Skeletal muscle tissue (tissue), 3 donors: ENCODE measurements at regions not wholly inside any gene's neighbourhood (a gene's known extent, or its start where the extent isn't known, plus 50 kb on each side); places are given as distances from the start of the nearest gene placed in this dataset.

Source experiments
- H3K27ac ChIP-seq: one replicate; pipeline ENCODE4 v1.7.0; 2013; ENCODE audit warnings: mild to moderate bottlenecking, low read depth, low read length, inconsistent platforms
- H3K27me3 ChIP-seq, 3 donors: one replicate each; pipeline ENCODE4 v1.7.0; 2013; ENCODE audit warnings: low read length in 3 of 3; ENCODE audit not compliant: control insufficient read depth in 3 of 3, insufficient read depth in 3 of 3
- H3K36me3 ChIP-seq, 3 donors: one replicate each; pipeline ENCODE4 v1.7.0; 2013; ENCODE audit warnings: low read length in 3 of 3; ENCODE audit not compliant: control insufficient read depth in 3 of 3, insufficient read depth in 3 of 3
- H3K4me1 ChIP-seq, 3 donors: one replicate each; pipeline ENCODE4 v1.7.0; 2013; ENCODE audit warnings: low read length in 3 of 3, mild to moderate bottlenecking in 3 of 3; ENCODE audit not compliant: control insufficient read depth in 3 of 3, insufficient read depth in 3 of 3
- H3K4me3 ChIP-seq, 3 donors: one replicate each; pipeline ENCODE4 v1.7.0; 2013; ENCODE audit warnings: low read length in 3 of 3
- H3K9ac ChIP-seq, 3 donors: one replicate each; pipeline ENCODE4 v1.7.0; 2013; ENCODE audit warnings: low read length in 3 of 3, mild to moderate bottlenecking in 3 of 3, moderate library complexity in 2 of 3, low read depth in 1 of 3
- H3K9me3 ChIP-seq, 3 donors: one replicate each; pipeline ENCODE4 v1.7.0; 2013; ENCODE audit warnings: low read length in 3 of 3; ENCODE audit not compliant: control insufficient read depth in 3 of 3
- donor health status: Osteomylitis.

DNA sequence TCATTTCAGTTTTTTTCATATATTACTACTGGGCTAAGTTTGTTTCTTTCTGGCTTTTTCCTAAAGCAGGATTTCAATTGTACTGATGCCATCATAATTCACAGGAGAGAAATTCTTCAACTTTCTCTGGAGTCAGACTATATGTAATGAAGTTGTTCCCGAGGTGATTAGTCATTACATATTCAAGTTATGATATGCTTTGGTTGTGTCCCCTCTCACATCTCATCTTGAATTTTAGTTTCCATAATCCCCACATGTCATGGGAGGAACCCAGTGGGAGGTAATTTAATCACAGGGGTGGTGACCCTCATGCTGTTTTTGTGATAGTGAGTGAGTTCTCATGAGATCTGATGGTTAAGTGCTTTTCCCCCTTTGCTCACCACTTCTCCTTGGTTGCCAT is 227.5 kb upstream of the LRIG3 start:
- Histone ChIP-seq H3K27me3 (no peaks in the 10 kb centered on the region), H3K4me1 (no peaks in the 10 kb centered on the region), H3K9me3 (no peaks in the 10 kb centered on the region), H3K4me3 (no peak overlapping the region), H3K9ac (no peak overlapping the region), H3K27ac (no peak overlapping the region), H3K36me3 (no peaks in the 10 kb centered on the region)

DNA sequence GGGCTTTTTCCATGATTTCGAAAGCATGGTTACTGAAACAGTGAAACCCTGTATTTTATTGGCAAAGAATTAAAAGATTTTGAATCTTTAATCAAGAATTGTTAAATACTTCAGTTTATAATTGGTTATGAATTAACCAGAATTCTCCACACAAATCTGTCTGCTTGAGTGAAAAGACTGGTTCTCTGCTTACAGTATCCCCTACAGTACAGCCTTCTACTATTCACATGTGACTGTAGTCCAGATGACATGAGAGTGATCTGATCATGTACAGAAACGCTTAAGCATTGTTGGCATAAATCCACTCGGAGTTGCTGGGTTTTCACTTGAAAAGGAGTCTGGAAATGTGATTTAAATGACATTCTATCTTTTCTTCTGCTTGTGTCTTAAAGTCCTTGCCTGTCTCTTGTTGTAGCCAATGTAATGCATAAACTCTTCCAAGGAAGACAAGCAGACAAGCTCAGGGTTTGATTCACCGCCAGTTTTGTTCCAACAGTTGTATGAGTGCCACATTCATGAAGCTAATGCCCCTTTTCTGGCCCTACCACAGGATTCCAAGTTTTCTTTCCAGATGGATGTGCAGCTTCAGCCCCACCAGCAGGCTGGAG is 222.0 kb upstream of the LRIG3 start:
- Histone ChIP-seq H3K27me3 (no peaks in the 10 kb centered on the region), H3K9me3 (no peaks in the 10 kb centered on the region), H3K27ac (no peak overlapping the region), H3K4me1 (no peaks in the 10 kb centered on the region), H3K4me3 (no peak overlapping the region), H3K9ac (no peak overlapping the region), H3K36me3 (no peaks in the 10 kb centered on the region)

DNA sequence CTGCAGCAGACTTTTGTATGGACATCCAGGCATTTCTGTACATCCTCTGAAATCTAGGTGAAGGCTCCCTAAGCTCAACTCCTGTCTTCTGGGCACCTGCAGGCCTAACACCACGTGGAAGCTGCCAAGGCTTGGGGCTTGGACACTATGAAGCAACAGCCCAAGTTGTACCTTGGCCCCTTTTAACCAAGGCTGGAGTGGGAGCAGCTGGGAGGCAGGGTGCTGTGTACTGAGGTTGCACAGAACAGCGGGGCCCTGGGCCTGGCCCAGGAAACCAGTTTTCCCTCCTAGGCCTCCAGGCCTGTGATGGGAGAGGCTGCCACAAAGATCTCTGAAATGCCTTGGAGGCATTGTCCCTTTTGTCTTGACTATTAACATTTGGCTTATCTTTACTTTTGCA is 214.4 kb upstream of the LRIG3 start:
- Histone ChIP-seq H3K4me1 (no peaks in the 10 kb centered on the region), H3K4me3 (no peak overlapping the region), H3K9ac (no peak overlapping the region), H3K9me3 (no peaks in the 10 kb centered on the region), H3K27ac (no peak overlapping the region), H3K36me3 (no peaks in the 10 kb centered on the region), H3K27me3 (no peaks in the 10 kb centered on the region)

DNA sequence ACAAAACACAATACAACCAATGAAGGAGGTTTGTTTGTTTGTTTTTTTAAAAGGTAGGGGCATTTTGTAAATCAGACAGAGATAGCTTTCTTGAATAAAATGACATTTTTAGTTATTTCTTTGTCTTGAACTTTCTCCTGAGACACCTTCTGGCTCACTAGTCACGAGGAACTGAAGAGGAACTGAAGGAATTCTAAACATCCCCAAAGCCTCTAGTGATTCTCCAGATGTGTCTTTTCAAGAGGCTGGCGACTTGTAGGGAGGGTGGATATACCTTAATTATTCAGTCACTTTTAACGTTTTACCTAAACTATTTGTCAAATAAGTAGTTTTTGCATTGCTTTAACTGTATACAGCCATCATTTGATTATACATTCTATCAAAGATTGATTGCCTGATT is 211.2 kb upstream of the LRIG3 start:
- Histone ChIP-seq H3K4me3 (no peak overlapping the region), H3K36me3 (no peaks in the 10 kb centered on the region), H3K27ac (no peak overlapping the region), H3K9ac (no peak overlapping the region), H3K27me3 (no peaks in the 10 kb centered on the region), H3K9me3 (no peaks in the 10 kb centered on the region), H3K4me1 (no peaks in the 10 kb centered on the region)

DNA sequence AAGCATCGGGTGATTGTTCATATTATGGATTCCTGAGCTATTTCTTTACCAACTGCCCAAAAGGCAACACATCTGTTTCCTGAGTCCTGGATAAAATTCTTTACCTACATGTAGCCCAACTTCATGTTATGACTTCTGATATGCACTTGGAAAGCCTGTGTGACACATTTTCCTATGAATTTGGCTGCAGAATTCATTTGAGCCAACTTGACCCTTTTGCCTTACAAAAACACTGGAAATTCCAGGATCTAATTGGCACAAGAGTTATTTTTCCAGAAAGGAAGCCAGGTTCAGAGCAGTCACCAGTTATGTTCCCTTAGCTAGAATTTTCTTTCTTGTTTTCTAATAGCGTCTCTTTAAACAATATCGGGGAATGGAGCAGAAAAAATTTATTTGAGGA is 202.5 kb upstream of the LRIG3 start:
- Histone ChIP-seq H3K9me3 (no peaks in the 10 kb centered on the region), H3K4me1 (peaks cover 0 to 4% (median 0%) of the 10 kb centered on the region in 3 donors), H3K27me3 (no peaks in the 10 kb centered on the region), H3K36me3 (no peaks in the 10 kb centered on the region), H3K4me3 (no peak overlapping the region), H3K9ac (no peak overlapping the region), H3K27ac (no peak overlapping the region)

DNA sequence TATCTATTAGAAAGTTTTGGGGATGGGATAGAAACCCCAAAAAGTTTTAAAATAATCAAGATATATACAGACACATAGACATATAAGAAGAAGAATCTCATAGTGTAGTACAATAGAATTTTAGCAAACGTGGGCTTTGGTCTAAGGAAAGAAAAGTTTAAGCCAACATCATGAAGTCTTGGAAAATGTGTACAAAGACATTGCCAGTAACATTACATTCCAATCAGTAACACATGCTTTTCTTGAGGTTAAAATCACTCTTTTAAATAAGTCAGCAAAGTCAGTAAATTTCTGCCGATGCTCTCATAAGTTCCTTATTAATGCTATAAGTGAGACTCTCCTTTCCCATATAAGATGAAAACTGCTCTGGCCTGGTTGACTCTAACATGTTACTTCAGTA is 201.1 kb upstream of the LRIG3 start:
- Histone ChIP-seq H3K27me3 (no peaks in the 10 kb centered on the region), H3K4me3 (no peak overlapping the region), H3K4me1 (peaks cover 0 to 4% (median 0%) of the 10 kb centered on the region in 3 donors), H3K27ac (peak overlapping the region; percentile 48), H3K36me3 (no peaks in the 10 kb centered on the region), H3K9ac (no peak overlapping the region), H3K9me3 (no peaks in the 10 kb centered on the region)

DNA sequence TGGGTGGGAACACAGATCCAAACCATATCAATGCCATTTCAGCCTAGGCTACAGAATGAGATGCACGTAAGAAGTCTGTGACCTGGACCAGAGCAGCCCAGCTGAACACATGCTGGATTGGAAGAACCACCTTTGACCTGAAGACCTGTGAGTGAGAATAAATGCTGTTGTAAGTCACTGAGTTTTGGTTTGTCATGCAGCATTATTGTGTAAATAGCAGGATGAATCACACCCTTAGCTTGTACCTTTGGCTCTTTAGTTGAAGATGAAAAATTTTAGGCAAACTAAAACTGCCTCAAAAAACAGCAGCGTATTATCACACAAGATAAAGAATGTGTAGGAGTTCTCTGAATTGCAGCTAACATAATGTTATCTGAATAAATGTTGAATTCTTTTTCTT is 199.4 kb upstream of the LRIG3 start:
- H3K4me1 ChIP-seq = peaks cover 0 to 4% (median 0%) of the 10 kb centered on the region in 3 donors
- no peak overlapping the region for H3K9ac ChIP-seq
- no peak overlapping the region for H3K4me3 ChIP-seq
- H3K27ac ChIP-seq = no peak overlapping the region
- no peaks in the 10 kb centered on the region for H3K9me3 ChIP-seq
- H3K27me3 ChIP-seq = no peaks in the 10 kb centered on the region
- no peaks in the 10 kb centered on the region for H3K36me3 ChIP-seq

DNA sequence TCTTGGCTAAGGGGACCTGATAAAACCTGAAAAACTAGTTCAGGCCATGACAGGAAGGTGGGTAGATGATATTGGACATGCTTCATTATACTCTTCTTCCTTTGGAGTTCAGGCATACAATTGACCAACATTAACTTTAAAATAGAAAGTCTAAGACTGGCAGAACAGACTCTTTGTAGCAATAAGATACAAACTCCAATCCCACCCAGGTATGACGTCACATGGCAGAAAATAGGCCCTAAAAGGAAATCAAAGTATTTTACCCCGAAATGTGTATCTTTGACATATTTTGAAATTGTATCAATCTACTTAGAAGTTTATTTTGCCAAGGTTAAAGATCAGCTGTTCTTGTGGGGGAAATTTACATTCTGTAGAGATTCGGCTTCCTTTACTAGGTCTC is 198.1 kb upstream of the LRIG3 start:
- Histone ChIP-seq H3K4me1 (peaks cover 0 to 7% (median 3%) of the 10 kb centered on the region in 3 donors), H3K27ac (no peak overlapping the region), H3K4me3 (no peak overlapping the region), H3K9ac (no peak overlapping the region), H3K27me3 (no peaks in the 10 kb centered on the region), H3K36me3 (no peaks in the 10 kb centered on the region), H3K9me3 (no peaks in the 10 kb centered on the region)

DNA sequence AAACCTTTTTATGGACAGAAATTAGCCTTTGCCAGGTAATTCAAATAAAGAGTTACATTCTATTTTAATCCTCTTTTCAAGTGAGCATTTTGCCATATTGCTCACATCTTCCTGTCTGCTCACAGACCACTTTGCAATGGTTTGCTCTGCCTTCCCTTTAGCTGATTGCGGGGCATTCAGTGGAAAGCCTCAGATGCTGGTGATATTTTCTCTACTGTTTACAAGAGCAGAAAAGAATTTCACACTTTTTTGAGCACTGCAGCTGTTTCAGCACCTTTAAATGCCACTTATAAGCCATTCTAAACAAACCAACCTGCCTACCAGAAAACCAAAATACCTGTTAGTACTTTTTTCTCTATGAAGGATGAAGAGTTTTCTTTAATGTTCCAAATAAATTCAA is 195.7 kb upstream of the LRIG3 start:
- Histone ChIP-seq H3K27ac (no peak overlapping the region), H3K9ac (no peak overlapping the region)

DNA sequence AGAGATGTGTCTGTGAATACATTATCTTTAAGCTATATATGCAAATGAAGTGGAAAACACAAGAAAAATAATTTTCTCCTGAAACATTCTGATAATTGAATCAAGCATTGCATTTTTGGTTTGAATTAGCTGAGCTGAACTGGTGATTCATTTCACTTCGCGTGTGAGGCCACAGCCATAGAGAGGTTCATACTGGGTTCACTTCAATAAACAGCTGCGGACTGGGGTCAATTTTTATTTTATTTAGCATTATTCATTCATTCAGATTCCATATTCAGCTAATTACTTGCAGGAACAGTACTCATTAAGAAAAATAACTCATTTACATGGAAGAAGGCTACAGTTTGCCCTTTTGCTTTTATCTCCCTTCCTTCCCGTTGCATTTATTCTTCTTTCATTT is 195.2 kb upstream of the LRIG3 start:
- Histone ChIP-seq H3K4me3 (no peak overlapping the region), H3K9ac (no peak overlapping the region), H3K9me3 (no peaks in the 10 kb centered on the region), H3K36me3 (no peaks in the 10 kb centered on the region), H3K4me1 (peaks cover 0 to 3% (median 3%) of the 10 kb centered on the region in 3 donors), H3K27me3 (no peaks in the 10 kb centered on the region), H3K27ac (no peak overlapping the region)

More for the DNA sequence above, 195.7 kb upstream of the LRIG3 start:
- H3K4me1 ChIP-seq = peaks cover 0 to 3% (median 3%) of the 10 kb centered on the region in 3 donors
- H3K27me3 ChIP-seq = no peaks in the 10 kb centered on the region
- H3K9me3 ChIP-seq = no peaks in the 10 kb centered on the region
- H3K4me3 ChIP-seq = no peak overlapping the region
- H3K36me3 ChIP-seq = no peaks in the 10 kb centered on the region
